Transverse colon (tissue), 4 donors: ENCODE measurements at regions not wholly inside any gene's neighbourhood (a gene's known extent, or its start where the extent isn't known, plus 50 kb on each side); places are given as distances from the start of the nearest gene placed in this dataset.

ENCODE experiments used
- DNase-seq: peaks from one replicate; pipeline ENCODE4 v3.0.0-alpha.2; 2019
- H3K27ac ChIP-seq, 4 donors: fragments of 200-600 bp; sonication (generic); 2 replicates each; pipeline ENCODE4 v1.5.1; 2016 to 2018; ENCODE audit warnings: inconsistent platforms in 4 of 4
- H3K27me3 ChIP-seq: fragments of 200-600 bp; sonication (generic); 2 replicates; pipeline ENCODE4 v1.5.1; 2017; ENCODE audit warnings: inconsistent platforms
- H3K36me3 ChIP-seq, 4 donors: fragments of 200-600 bp; sonication (generic); 2 replicates each; pipeline ENCODE4 v1.5.1; 2017 to 2019; ENCODE audit warnings: inconsistent platforms in 4 of 4
- H3K4me1 ChIP-seq, 4 donors: fragments of 200-600 bp; sonication (generic); 2 replicates each; pipeline ENCODE4 v1.5.1; 2017 to 2020; ENCODE audit warnings: inconsistent platforms in 4 of 4
- H3K4me3 ChIP-seq, 4 donors: fragments of 200-600 bp; sonication (generic); 1 replicate in 1 of 4; 2 replicates in 3 of 4; pipeline versions ENCODE4 v1.5.1 to v1.6.1; 2017 to 2019; ENCODE audit warnings: inconsistent platforms in 4 of 4
- H3K9me3 ChIP-seq, 2 donors: fragments of 200-600 bp; sonication (generic); 2 replicates each; pipeline ENCODE4 v1.5.1; 2017 to 2019; ENCODE audit warnings: inconsistent platforms in 2 of 2
- CTCF ChIP-seq, 5 experiments: fragments of 200-600 bp in 3 of 5; fragments of 450-650 bp in 2 of 5; sonication (generic) in 3 of 5; IDR thresholded peaks; 1 replicate in 2 of 5; 2 replicates in 3 of 5; pipeline ENCODE4 v1.5.1; 2016 to 2017; ENCODE audit warnings: antibody characterized with exemption in 5 of 5, inconsistent platforms in 3 of 5, mild to moderate bottlenecking in 2 of 5, moderate library complexity in 1 of 5
- EP300 ChIP-seq: sonication (generic); formaldehyde crosslinking; IDR thresholded peaks from one replicate; pipeline ENCODE4 v1.6.1; 2017; ENCODE audit warnings: antibody characterized with exemption, low read depth
- POLR2A ChIP-seq: fragments of 450-650 bp; IDR thresholded peaks from one replicate; pipeline ENCODE4 v1.6.1; 2016; ENCODE audit warnings: antibody characterized with exemption, mild to moderate bottlenecking, moderate library complexity
- POLR2AphosphoS5 ChIP-seq, 3 donors: sonication (generic); formaldehyde crosslinking; IDR thresholded peaks; one replicate each; pipeline ENCODE4 v1.6.1; 2016; ENCODE audit warnings: antibody characterized with exemption in 3 of 3
- WGBS, 2 donors: methylation state at CpG; one replicate each; pipeline ENCODE4 v1.1.5; 2018; ENCODE audit warnings: low coverage in 1 of 2; 5-methylcytosine and 5-hydroxymethylcytosine counted together
- in situ Hi-C, 4 donors: fragments of 200-750 bp; cut with MboI; loops; one replicate each; pipeline versions ENCODE4 v1.15.0 to v1.15.1; 2017; ENCODE audit warnings: low sequenced_read_pairs in 3 of 4, low pct_ligation_motif_present in 1 of 4, low pct_unique_long_range_greater_than_20kb in 1 of 4
- intact Hi-C: fragments of 100-400 bp; cut with DNase I; formaldehyde crosslinking; loops from one replicate; pipeline ENCODE4 v1.15.1; 2023; ENCODE audit warnings: low total_unique reads

DNA sequence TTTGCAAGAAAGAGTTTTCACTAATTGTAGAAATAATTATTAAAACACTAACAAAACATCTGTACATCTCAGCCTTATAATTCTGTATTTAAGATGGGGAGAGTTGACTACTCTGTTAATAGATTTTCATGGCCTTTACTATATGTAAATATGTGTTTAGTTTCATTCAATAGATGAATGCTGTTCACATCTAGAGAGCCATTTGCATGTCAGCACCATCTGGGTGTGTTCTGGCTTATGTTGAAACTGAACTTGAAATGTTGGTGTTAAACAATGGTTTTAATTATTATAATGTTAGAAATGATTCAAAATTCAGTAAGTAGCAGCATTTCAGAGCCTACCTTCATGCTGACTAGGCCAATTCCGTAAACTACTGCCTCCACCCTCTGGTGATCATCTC is 102.5 kb upstream of the ADAD1 start:
- H3K4me1 ChIP-seq, result no peaks in the 10 kb centered on the region
- H3K27ac ChIP-seq, result no peak overlapping the region
- no peaks in the 10 kb centered on the region for H3K9me3 ChIP-seq
- WGBS, 2 donors, result 97 to 100% methylated on average over 1 of the region's 1 CpG
- no peak overlapping the region for H3K4me3 ChIP-seq
- intact Hi-C loops, result no loop called here
- DNase-seq, result no peak
- in situ Hi-C loops, result no loop called here
- peaks cover 0 to 62% (median 16%) of the 10 kb centered on the region in 4 donors for H3K36me3 ChIP-seq
- TF ChIP-seq EP300 (no peak), POLR2A (no peak), POLR2AphosphoS5 (IDR thresholded peaks at IDR 0.05) (no peak), CTCF (IDR thresholded peaks at IDR 0.05) (no peak)
- no peaks in the 10 kb centered on the region for H3K27me3 ChIP-seq

DNA sequence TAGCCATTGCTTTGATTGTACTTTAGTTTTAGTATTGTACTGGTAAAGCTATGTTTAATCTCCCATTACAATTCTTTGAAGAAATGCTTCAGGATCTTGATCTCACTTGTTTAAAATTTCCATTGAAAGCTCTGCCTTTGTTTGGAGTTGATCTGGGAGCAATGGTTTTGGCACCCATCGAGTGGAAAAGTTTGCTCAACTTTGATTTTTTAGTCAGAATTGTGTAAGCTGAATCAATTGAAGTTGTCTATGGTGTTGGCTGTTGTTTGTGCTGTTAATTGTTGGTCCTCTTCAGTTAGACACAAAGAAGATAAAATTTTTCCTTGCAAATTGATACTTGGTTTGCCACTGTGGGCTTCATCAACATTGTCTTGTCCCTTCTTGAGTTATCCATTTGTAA is 99.8 kb upstream of the ADAD1 start:
- in situ Hi-C loops, result no loop called here
- 100% methylated on average over 1 of the region's 1 CpG for WGBS, 2 donors
- Histone ChIP-seq H3K36me3 (peaks cover 0 to 63% (median 20%) of the 10 kb centered on the region in 4 donors), H3K27me3 (no peaks in the 10 kb centered on the region), H3K4me1 (no peaks in the 10 kb centered on the region), H3K9me3 (no peaks in the 10 kb centered on the region), H3K27ac (no peak overlapping the region), H3K4me3 (no peak overlapping the region)
- intact Hi-C loops, result no loop called here
- no peak for DNase-seq
- TF ChIP-seq CTCF (IDR thresholded peaks at IDR 0.05), result no peak
- no peak for TF ChIP-seq POLR2A
- no peak for TF ChIP-seq EP300
- no peak for TF ChIP-seq POLR2AphosphoS5 (IDR thresholded peaks at IDR 0.05)

GRCh38 chr4:122279670-122280069 is 99.1 kb upstream of the ADAD1 start:
- Histone ChIP-seq H3K27ac (no peak overlapping the region), H3K9me3 (no peaks in the 10 kb centered on the region), H3K27me3 (no peaks in the 10 kb centered on the region), H3K4me1 (no peaks in the 10 kb centered on the region), H3K4me3 (no peak overlapping the region), H3K36me3 (peaks cover 0 to 67% (median 20%) of the 10 kb centered on the region in 4 donors)
- intact Hi-C loops (no loop called here), in situ Hi-C loops (no loop called here)
- no peak for TF ChIP-seq POLR2AphosphoS5 (IDR thresholded peaks at IDR 0.05)
- WGBS, 2 donors, result 97% methylated on average over 2 of the region's 2 CpGs; no CpG with 5 or more reads in 1 of the 2 donors
- no peak for DNase-seq

DNA sequence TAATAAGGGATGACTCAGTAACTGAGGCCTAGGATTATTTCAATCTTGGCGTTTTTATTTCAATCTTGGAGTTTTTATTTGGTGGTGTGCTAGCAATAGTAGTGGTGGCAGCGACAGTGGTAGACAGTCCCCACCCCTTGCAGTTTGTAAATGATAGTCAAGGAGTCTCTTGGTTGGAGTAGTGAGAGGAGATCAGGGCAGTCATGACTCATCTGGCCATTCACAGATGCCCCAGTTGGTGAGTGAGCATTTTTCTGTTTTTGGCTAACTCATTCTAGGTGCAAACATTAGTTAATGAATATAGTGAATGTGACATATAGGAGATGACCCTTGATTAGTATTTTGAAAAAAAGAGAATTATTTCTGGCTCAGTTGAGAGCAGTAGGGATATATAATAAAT is 93.5 kb upstream of the ADAD1 start:
- TF ChIP-seq EP300 (no peak), POLR2AphosphoS5 (IDR thresholded peaks at IDR 0.05) (no peak)
- 95 to 98% methylated on average over 2 of the region's 2 CpGs for WGBS, 2 donors
- H3K4me1 ChIP-seq, result no peaks in the 10 kb centered on the region
- H3K9me3 ChIP-seq, result no peaks in the 10 kb centered on the region
- intact Hi-C loops (no loop called here), in situ Hi-C loops (no loop called here)
- peaks cover 0 to 74% (median 20%) of the 10 kb centered on the region in 4 donors for H3K36me3 ChIP-seq
- no peak for DNase-seq
- H3K27ac ChIP-seq, result no peak overlapping the region
- H3K4me3 ChIP-seq, result no peak overlapping the region
- H3K27me3 ChIP-seq, result no peaks in the 10 kb centered on the region

DNA sequence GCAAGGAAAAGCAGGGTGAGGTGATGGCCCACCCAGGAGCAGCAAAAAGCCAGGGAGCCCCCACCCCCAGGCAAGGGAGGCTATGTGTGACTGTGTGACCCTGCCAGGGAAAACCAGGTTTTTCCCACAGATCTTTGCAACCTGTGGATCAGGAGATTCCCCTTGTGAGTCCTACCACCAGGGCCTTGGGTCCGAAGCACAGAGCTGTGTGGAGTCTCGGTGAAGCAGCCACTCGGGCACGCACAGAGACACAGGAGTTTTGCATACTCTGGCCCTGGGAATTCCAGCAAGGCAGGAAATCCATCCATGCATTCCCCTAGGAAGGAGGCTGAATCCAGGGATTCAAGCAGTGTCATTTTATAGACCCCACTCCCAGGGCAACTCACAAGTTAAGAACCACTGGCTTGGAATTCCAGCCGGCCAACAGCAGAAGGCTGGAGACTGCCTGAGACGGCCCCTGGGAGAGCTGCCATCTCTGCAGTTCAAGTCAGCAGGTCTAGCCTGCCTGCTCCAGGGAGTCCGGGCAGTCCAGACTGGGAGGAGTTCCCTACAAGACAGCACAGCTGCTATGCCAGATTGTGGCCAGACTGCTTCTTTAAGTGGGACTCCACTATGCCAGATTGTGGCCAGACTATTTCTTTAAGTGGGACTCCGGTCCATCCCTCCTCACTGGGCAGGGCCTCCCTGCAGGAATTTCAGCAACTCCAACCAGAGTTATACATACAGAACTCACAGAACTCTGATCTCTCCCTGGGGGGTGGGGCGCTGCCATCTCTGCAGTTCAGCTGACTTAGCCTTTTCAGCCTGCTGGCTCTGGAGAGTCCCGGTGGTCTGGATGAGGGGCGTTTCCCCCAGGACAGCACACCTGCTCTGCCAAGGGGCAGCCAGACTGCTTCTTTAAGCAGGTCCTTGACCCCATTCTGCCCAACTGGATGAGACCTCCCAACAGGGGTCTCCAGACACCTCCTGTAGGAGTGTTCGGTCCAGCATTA is 85.1 kb upstream of the ADAD1 start:
- WGBS, 2 donors, result 90% methylated on average over 12 of the region's 12 CpGs; no CpG with 5 or more reads in 1 of the 2 donors
- DNase-seq, result no peak

More for the DNA sequence above, 85.1 kb upstream of the ADAD1 start:
- no peak for TF ChIP-seq POLR2A
- Histone ChIP-seq H3K27me3 (no peaks in the 10 kb centered on the region), H3K4me1 (no peaks in the 10 kb centered on the region), H3K27ac (no peak overlapping the region), H3K9me3 (no peaks in the 10 kb centered on the region), H3K4me3 (no peak overlapping the region), H3K36me3 (peaks cover 0 to 55% (median 17%) of the 10 kb centered on the region in 4 donors)
- intact Hi-C loops (no loop called here), in situ Hi-C loops (no loop called here)
